Stomach (tissue), 8 donors: ENCODE measurements at regions not wholly inside any gene's neighbourhood (a gene's known extent, or its start where the extent isn't known, plus 50 kb on each side); places are given as distances from the start of the nearest gene placed in this dataset.

Experiments
- DNase-seq, 2 donors: peaks; one replicate each; pipeline versions ENCODE4 v3.0.0 to v3.0.0-alpha.2; 2013 to 2019
- H3K27ac ChIP-seq, 5 donors: fragments of 200-600 bp in 4 of 5; sonication (generic) in 4 of 5; one replicate each; pipeline ENCODE4 v1.5.1; 2013 to 2019; ENCODE audit warnings: mild to moderate bottlenecking in 1 of 5, moderate library complexity in 1 of 5
- H3K27me3 ChIP-seq, 3 donors: fragments of 200-600 bp; sonication (generic); one replicate each; pipeline ENCODE4 v1.5.1; 2017 to 2019; ENCODE audit warnings: mixed run types in 1 of 3
- H3K36me3 ChIP-seq, 4 donors: fragments of 200-600 bp; sonication (generic); 1 replicate in 3 of 4; 2 replicates in 1 of 4; pipeline ENCODE4 v1.5.1; 2016 to 2019
- H3K4me1 ChIP-seq, 4 donors: fragments of 200-600 bp; sonication (generic); one replicate each; pipeline ENCODE4 v1.5.1; 2016 to 2019
- H3K4me3 ChIP-seq, 4 donors: fragments of 200-600 bp; sonication (generic) in 3 of 4; one replicate each; pipeline ENCODE4 v1.5.1; 2016 to 2019; ENCODE audit warnings: mild to moderate bottlenecking in 1 of 4
- H3K9me3 ChIP-seq, 4 donors: fragments of 200-600 bp; sonication (generic); one replicate each; pipeline ENCODE4 v1.5.1; 2016 to 2019
- CTCF ChIP-seq, 7 experiments: fragments of 450-650 bp in 4 of 7; fragments of 200-600 bp in 3 of 7; sonication (generic) in 3 of 7; IDR thresholded peaks; one replicate each; pipeline ENCODE4 v1.5.1; 2016 to 2019; ENCODE audit warnings: antibody characterized with exemption in 7 of 7, control low read depth in 2 of 7, mild to moderate bottlenecking in 1 of 7
- EP300 ChIP-seq: sonication (generic); formaldehyde crosslinking; IDR thresholded peaks from one replicate; pipeline ENCODE4 v1.6.1; 2017; ENCODE audit warnings: antibody characterized with exemption
- POLR2A ChIP-seq, 4 donors: fragments of 450-650 bp; IDR thresholded peaks; one replicate each; pipeline ENCODE4 v1.6.1; 2016; ENCODE audit warnings: antibody characterized with exemption in 4 of 4, control low read depth in 2 of 4, mild to moderate bottlenecking in 1 of 4, moderate library complexity in 1 of 4
- POLR2AphosphoS5 ChIP-seq, 3 donors: sonication (generic); formaldehyde crosslinking; IDR thresholded peaks; one replicate each; pipeline ENCODE4 v1.6.1; 2016; ENCODE audit warnings: antibody characterized with exemption in 3 of 3
- WGBS, 5 donors: extraction: QIAGEN DNeasy Blood & Tissue Kit in 3 of 5; methylation state at CpG; one replicate each; pipeline versions ENCODE4 v1.1.5 to v1.1.7; 2013 to 2018; 5-methylcytosine and 5-hydroxymethylcytosine counted together
- intact Hi-C: fragments of 100-400 bp; cut with DNase I; formaldehyde crosslinking; loops from one replicate; pipeline ENCODE4 v1.15.1; 2023; ENCODE audit warnings: low total_unique reads
- donor health status: healthy with polysubstance abuse.
- donor health status: Bipolar disorder and iron deficiency.
- donor health status: healthy.

GRCh38 chr9:105171076-105171475 is 73.4 kb upstream of the SLC44A1 start:
- Histone ChIP-seq H3K36me3 (no peaks in the 10 kb centered on the region), H3K4me1 (no peaks in the 10 kb centered on the region), H3K27me3 (no peaks in the 10 kb centered on the region), H3K27ac (no peak overlapping the region), H3K9me3 (no peaks in the 10 kb centered on the region), H3K4me3 (no peak overlapping the region)
- DNase-seq, result no peak
- TF ChIP-seq POLR2AphosphoS5 (IDR thresholded peaks at IDR 0.05), result no peak
- no peak for TF ChIP-seq EP300
- TF ChIP-seq POLR2A (IDR thresholded peaks at IDR 0.05), result no peak
- no peak for TF ChIP-seq CTCF (IDR thresholded peaks at IDR 0.05)
- WGBS, 5 donors, result 9 to 33% (median 14%) methylated on average over 1 of the region's 1 CpG
- intact Hi-C loops, result no loop called here

GRCh38 chr9:105171589-105171988 is 72.9 kb upstream of the SLC44A1 start:
- no peak for TF ChIP-seq CTCF (IDR thresholded peaks at IDR 0.05)
- TF ChIP-seq EP300, result no peak
- TF ChIP-seq POLR2A (IDR thresholded peaks at IDR 0.05), result no peak
- no peak for TF ChIP-seq POLR2AphosphoS5 (IDR thresholded peaks at IDR 0.05)
- H3K4me3 ChIP-seq, result no peak overlapping the region
- 65 to 99% (median 77%) methylated on average over 3 of the region's 3 CpGs for WGBS, 5 donors
- DNase-seq, result no peak
- intact Hi-C loops, result no loop called here
- H3K27me3 ChIP-seq, result no peaks in the 10 kb centered on the region
- no peaks in the 10 kb centered on the region for H3K4me1 ChIP-seq
- H3K36me3 ChIP-seq, result no peaks in the 10 kb centered on the region
- H3K27ac ChIP-seq, result no peak overlapping the region
- H3K9me3 ChIP-seq, result no peaks in the 10 kb centered on the region

GRCh38 chr9:105172436-105172835 is 72.0 kb upstream of the SLC44A1 start:
- Histone ChIP-seq H3K4me1 (no peaks in the 10 kb centered on the region), H3K36me3 (no peaks in the 10 kb centered on the region), H3K9me3 (no peaks in the 10 kb centered on the region), H3K4me3 (no peak overlapping the region), H3K27ac (no peak overlapping the region), H3K27me3 (no peaks in the 10 kb centered on the region)
- intact Hi-C loops, result no loop called here
- TF ChIP-seq CTCF (IDR thresholded peaks at IDR 0.05) (no peak), POLR2A (IDR thresholded peaks at IDR 0.05) (no peak), EP300 (no peak), POLR2AphosphoS5 (IDR thresholded peaks at IDR 0.05) (no peak)
- DNase-seq, result no peak
- WGBS, 5 donors, result 68 to 93% (median 82%) methylated on average over 5 of the region's 5 CpGs

GRCh38 chr9:105173306-105173705 is 71.1 kb upstream of the SLC44A1 start:
- intact Hi-C loops, result no loop called here
- 90 to 96% (median 94%) methylated on average over 4 of the region's 4 CpGs for WGBS, 5 donors
- no peaks in the 10 kb centered on the region for H3K9me3 ChIP-seq
- H3K27ac ChIP-seq, result no peak overlapping the region
- no peak overlapping the region for H3K4me3 ChIP-seq
- no peaks in the 10 kb centered on the region for H3K4me1 ChIP-seq
- no peak for DNase-seq
- H3K27me3 ChIP-seq, result no peaks in the 10 kb centered on the region
- H3K36me3 ChIP-seq, result no peaks in the 10 kb centered on the region
- TF ChIP-seq EP300, result no peak
- no peak for TF ChIP-seq CTCF (IDR thresholded peaks at IDR 0.05)
- no peak for TF ChIP-seq POLR2A (IDR thresholded peaks at IDR 0.05)
- TF ChIP-seq POLR2AphosphoS5 (IDR thresholded peaks at IDR 0.05), result no peak
